GM18508 (cell line): ENCODE measurements at regions not wholly inside any gene's neighbourhood (a gene's known extent, or its start where the extent isn't known, plus 50 kb on each side); places are given as distances from the start of the nearest gene placed in this dataset.
A peak's percentile ranks its signal among the peaks of the same experiment; 100 is the strongest.

ENCODE experiments used
- ATAC-seq: cut with Tn5 transposase; IDR thresholded peaks from one replicate; pipeline ENCODE4 v1.9.1; 2021; ENCODE audit warnings: moderate number of reproducible peaks; ENCODE audit not compliant: insufficient read depth, unreplicated experiment

GRCh38 chr9:7405924-7406604 is 393.5 kb downstream of the DMAC1 start:
- peak; percentile 93 for ATAC-seq

GRCh38 chr9:7403839-7404487 is 395.6 kb downstream of the DMAC1 start:
- ATAC-seq, result no peak

- ATAC-seq, result no peak
Measured at GRCh38 chr9:7403028-7403389, 396.6 kb downstream of the DMAC1 start.

- ATAC-seq, result no peak
Measured at GRCh38 chr9:7402334-7403027, 397.1 kb downstream of the DMAC1 start.

GRCh38 chr9:7401116-7401515 is 398.5 kb downstream of the DMAC1 start:
- ATAC-seq, result no peak

- ATAC-seq, result no peak
Measured at GRCh38 chr9:7394002-7394774, 405.4 kb downstream of the DMAC1 start.

- ATAC-seq, result no peak
Measured at GRCh38 chr9:7392148-7392547, 407.4 kb downstream of the DMAC1 start.

- no peak for ATAC-seq
Measured at GRCh38 chr9:7388755-7389154, 410.8 kb downstream of the DMAC1 start.

- no peak for ATAC-seq
Measured at GRCh38 chr9:7387840-7388239, 411.7 kb downstream of the DMAC1 start.

GRCh38 chr9:7382304-7382703 is 417.3 kb downstream of the DMAC1 start:
- ATAC-seq, result no peak

- ATAC-seq, result no peak
Measured at GRCh38 chr9:7377489-7377888, 422.1 kb downstream of the DMAC1 start.

- ATAC-seq, result no peak
Measured at GRCh38 chr9:7376833-7377232, 422.7 kb downstream of the DMAC1 start.

GRCh38 chr9:7376213-7376612 is 423.4 kb downstream of the DMAC1 start:
- ATAC-seq, result no peak

GRCh38 chr9:7375013-7375511 is 424.5 kb downstream of the DMAC1 start:
- no peak for ATAC-seq

GRCh38 chr9:7370988-7371387 is 428.6 kb downstream of the DMAC1 start:
- ATAC-seq, result no peak

GRCh38 chr9:7370381-7370780 is 429.2 kb downstream of the DMAC1 start:
- no peak for ATAC-seq

- ATAC-seq, result no peak
Measured at GRCh38 chr9:7369384-7369821, 430.2 kb downstream of the DMAC1 start.

- ATAC-seq, result no peak
Measured at GRCh38 chr9:7368410-7369292, 430.9 kb downstream of the DMAC1 start.

- no peak for ATAC-seq
Measured at GRCh38 chr9:7367726-7368125, 431.9 kb downstream of the DMAC1 start.

- ATAC-seq, result no peak
Measured at GRCh38 chr9:7366121-7366520, 433.5 kb downstream of the DMAC1 start.
